NCI-H345 (cell line): ENCODE measurements at regions not wholly inside any gene's neighbourhood (a gene's known extent, or its start where the extent isn't known, plus 50 kb on each side); places are given as distances from the start of the nearest gene placed in this dataset.

Source experiments
- DNase-seq: peaks from one replicate; lab custom pipeline; 2025; lab: John Stamatoyannopoulos, UW

GRCh38 chr13:74870865-74871264, 611.1 kb downstream of the TBC1D4 start:
- no peak for DNase-seq

GRCh38 chr13:74869846-74870245, 612.1 kb downstream of the TBC1D4 start:
- no peak for DNase-seq

DNA sequence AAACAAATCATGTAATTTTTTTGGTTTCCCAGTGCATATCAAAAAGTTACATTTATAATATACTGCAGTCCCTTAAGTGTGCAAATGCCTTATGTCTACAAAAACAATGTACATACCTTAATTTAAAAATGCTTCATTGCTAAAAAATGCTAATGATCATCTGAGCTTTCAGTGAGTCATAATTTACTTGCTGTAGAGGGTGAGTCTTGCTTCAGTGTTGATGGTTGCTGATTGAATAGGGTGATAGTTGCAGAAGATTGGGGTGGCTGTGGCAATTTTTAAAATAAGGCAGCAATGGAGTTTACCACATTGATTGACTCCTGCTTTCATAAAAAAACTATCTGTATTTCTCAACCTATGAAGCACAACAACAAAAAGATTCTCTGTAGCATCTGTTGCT, 613.9 kb downstream of the TBC1D4 start:
- DNase-seq: no peak

DNA sequence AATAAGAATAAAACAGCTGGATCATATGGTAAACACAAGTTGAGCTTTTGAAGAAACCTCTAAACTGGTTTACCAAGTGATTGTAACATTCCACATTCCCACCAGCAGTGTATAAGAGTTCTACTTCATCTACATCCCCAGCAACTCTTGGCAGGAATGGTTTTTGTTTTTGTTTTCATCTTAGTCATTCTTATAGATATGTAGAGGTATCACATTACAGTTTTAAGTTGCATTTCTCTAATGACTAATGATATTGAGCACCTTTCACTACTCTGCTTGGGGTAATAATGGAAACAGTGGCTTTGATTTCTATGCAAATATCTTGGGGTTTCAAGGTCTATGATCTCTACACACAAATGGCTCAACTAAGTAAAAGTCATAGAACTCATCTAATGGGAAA, 614.5 kb downstream of the TBC1D4 start:
- no peak for DNase-seq

- DNase-seq: no peak
Measured at GRCh38 chr13:74866101-74866500, 615.9 kb downstream of the TBC1D4 start.

GRCh38 chr13:74865656-74866055, 616.3 kb downstream of the TBC1D4 start:
- no peak for DNase-seq

- no peak for DNase-seq
Measured at GRCh38 chr13:74860789-74861188, 621.2 kb downstream of the TBC1D4 start.

DNA sequence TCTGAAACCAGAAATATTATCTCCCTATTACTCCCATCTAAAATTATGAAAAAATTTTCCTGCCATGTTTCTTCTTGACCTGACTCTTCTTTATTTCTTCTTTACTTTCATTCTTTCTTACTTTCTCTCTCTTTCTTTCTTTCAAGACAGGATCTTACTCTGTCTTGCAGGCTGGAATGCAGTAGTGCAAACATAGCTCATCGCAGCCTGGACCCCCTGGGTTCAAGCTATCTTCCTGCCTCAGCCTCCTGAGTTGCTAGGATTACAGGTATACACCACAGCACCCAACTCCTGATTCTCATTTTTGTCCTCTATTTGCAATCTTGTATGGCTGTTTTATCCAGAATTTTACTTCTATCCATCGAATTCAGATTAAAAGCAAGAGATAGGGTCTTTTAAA, 631.1 kb downstream of the TBC1D4 start:
- DNase-seq: no peak

DNA sequence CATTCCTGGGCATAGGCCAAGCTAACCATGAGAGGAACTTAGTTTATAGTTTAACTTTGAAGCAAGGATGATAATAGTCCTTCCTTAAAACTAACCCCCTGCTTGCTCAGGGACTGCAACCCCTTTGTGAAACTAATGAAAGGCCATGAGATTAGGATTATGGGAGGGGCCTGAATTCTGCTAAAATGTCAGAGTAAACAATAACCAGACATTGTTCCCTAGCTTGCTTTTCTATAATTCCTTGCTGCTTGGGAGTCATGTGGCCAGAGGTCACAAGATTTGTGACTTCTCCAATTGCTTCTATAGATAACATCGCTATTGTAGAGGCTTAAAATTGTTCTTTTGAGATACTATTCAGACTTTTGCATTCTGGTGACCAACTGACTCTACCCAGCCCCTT, 634.0 kb downstream of the TBC1D4 start:
- no peak for DNase-seq

DNA sequence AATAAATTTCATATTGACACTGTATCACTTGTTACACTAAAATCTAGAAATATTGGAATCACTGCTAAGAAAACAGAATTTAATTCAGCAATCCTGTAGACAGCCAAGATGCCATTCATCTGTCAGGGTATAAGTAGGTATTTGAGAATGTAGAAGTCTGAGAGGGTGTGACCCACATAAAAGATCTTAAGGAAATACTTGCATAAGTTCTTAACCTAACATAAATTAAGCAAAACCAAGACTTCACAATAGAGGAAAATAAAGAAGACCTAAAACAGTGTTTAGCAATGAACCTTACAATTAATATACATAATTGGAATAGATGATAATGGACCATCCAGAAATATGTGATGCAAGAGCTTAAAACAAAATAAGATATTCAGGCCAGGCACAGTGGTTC, 636.2 kb downstream of the TBC1D4 start:
- DNase-seq: no peak

- DNase-seq: no peak
Measured at GRCh38 chr13:74841651-74842050, 640.3 kb downstream of the TBC1D4 start.

DNA sequence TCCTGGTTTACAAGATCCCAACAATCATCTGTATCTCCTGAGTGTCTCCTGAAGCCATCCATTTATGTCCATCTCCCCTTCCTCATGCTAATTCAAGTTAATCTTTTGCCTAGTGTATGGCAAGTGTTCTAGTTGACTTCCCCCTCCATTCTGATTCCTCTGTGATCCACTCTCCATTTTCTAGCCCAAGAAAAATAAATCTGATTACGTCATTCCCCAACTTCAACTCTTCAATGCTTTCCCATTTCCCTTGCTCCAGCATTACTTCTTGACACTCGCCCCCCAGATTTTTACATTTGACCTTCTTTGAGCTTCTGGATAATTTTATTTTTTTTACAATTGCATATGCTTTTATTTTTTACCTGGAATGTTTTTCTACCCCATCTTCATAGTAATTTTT, 640.8 kb downstream of the TBC1D4 start:
- no peak for DNase-seq

DNA sequence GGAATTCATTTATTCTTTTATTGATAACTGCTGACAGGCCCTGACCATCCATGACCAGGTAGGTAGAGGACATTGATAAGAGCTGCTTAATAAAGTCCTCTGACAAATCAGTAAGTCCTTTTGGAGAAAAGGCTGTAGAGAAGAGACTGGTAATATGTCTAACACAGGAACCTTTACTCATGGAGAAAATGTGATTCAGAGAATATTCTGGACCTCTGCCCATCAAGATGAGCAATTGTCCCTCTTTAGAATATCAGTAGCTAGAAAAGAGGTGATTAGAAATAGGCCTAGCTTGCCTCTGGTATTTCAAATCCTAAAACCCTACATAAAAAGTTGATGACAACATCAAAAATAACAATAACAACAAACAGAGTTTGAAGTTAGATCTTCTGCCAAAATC, 642.3 kb downstream of the TBC1D4 start:
- DNase-seq: no peak

DNA sequence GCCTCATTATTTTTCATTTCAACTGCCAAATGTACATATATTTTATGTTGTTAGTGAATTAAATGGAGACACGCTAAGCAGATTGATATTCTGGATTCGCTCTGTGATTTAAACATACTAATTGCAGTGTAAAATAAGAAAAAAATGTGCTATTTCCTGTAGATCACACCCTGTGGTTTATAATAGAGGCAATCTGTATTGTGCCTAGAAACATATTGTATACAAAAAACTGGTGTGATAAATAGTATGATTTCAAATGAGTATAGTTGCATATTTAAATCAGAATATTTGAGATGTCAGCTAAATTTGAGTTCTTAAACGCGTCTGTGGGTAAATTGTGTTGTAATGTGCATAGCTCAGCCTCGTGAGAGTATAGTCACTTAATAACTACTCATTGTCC, 643.9 kb downstream of the TBC1D4 start:
- no peak for DNase-seq

GRCh38 chr13:74836628-74837027, 645.3 kb downstream of the TBC1D4 start:
- no peak for DNase-seq

GRCh38 chr13:74835579-74835978, 646.4 kb downstream of the TBC1D4 start:
- no peak for DNase-seq

DNA sequence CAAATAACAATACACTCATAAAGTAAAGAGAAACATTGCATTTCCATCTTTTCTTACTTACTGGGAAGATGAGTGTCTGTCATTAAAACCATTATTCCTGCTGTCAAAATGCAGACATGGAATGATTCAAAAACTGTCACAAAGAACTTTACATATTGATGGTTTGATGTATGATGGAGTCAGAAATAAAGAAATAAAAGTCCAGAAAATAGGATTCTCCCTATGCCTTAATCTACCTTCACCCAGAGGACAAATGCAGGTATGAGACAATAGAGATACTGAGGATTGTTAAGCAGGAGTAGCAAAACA, 656.1 kb downstream of the TBC1D4 start:
- no peak for DNase-seq

- DNase-seq: no peak
Measured at GRCh38 chr13:74825152-74825937, 656.6 kb downstream of the TBC1D4 start.

GRCh38 chr13:74820809-74821208, 661.2 kb downstream of the TBC1D4 start:
- DNase-seq: no peak

GRCh38 chr13:74819549-74819948, 662.4 kb downstream of the TBC1D4 start:
- DNase-seq: no peak

DNA sequence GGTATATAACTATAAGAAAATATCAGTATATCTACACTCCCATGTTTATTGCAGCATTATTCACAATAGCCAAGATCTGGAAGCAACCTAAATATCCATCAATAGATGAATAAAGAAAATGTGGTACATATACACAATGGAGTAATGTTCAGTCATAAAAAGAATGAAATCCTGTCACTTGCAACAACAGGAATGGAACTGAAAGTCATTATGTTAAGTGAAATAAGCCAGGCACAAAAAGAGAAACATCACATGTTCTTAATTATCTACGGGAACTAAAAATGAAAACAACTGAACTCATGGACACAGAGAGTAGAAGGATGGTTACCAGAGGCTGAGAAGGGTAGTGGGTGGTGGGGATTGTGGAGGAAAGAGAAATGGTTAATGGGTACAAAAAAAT, 665.2 kb downstream of the TBC1D4 start:
- no peak for DNase-seq

DNA sequence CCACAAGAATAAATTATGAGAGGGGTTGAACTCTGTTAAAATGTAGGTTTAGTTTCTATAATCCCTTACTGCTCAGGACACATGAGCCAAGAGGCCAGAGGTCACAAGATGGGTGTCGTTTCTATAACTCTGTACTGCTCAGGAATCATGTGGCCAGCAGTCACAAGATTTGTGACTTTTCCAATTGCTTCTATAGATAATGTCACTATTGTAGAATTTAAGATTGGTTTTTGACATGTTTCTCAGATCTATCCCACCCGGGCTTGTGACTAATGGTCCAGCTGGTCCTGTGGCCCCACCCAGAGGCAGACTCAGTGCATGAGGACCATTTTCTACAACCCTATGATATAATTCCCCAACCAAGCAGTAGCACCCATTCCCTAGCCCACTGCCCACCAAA, 662.0 kb upstream of the KLF12 start:
- no peak for DNase-seq

GRCh38 chr13:74795526-74795925, 661.3 kb upstream of the KLF12 start:
- DNase-seq: no peak

DNA sequence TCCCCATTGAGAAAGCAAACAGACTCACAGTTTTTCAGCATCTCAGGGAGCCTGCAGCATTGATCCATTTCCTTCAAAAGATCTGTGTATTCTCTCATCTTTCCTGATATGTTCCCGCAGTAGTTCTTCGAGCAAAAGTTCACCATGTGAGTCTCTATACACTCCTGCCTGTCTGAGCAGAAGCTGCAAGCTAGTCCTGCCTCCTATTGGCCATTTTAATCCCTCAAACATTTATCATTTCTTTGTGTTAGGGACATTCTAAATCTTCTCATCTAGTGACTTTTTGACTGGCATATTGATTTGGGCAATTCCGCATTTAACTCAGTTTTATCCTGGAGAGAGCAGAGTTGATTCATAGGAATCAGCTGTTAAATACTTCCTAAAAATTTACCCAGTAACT, 660.4 kb upstream of the KLF12 start:
- no peak for DNase-seq

DNA sequence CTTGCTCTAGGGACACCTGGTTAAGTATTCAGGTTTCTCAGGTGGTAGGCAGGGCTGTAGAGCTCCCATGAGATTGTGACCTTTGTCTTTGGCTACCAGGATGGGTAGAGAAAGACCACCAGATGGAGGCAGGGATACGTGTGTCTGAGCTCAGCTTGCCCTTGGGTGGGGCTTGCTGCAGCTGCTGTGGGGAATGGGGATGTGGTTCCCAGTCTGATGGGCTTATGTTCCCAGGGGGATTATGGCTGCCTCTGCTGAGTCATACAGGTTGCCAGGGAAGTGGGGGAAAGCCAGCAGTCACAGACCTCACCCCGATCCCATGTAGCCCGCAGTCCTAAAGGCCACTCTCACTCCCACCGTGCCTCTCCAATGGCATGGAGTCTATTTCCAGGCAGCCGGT, 659.9 kb upstream of the KLF12 start:
- DNase-seq: no peak
